OCI-M2 (cell line): ENCODE measurements at regions not wholly inside any gene's neighbourhood (a gene's known extent, or its start where the extent isn't known, plus 50 kb on each side); places are given as distances from the start of the nearest gene placed in this dataset.

Experiments used
- DNase-seq: peaks from one replicate; lab custom pipeline; 2025; ENCODE audit not compliant: unreplicated experiment; lab: John Stamatoyannopoulos, UW

DNA sequence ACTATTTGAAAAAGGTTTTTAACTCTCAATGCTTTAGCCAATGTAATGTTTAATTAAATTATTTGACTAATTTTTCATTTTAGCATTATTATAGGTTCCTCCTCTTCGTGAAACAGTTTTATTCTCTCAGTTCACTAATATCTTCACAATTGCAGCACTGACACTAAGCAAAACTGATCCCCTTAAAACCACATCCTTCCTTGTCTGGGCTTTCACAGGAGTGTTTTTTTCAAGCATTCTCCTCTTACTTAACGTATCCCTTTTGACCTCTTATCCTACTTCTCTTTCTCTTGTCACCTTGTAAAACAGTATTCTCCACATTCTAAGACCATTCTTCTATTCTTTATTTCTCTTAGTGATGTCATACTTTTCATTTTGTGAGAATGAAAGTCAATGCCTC is 112.8 kb downstream of the DSC3 start:
- no peak for DNase-seq

GRCh38 chr18:30929065-30929464 is 113.5 kb downstream of the DSC3 start:
- DNase-seq = no peak

DNA sequence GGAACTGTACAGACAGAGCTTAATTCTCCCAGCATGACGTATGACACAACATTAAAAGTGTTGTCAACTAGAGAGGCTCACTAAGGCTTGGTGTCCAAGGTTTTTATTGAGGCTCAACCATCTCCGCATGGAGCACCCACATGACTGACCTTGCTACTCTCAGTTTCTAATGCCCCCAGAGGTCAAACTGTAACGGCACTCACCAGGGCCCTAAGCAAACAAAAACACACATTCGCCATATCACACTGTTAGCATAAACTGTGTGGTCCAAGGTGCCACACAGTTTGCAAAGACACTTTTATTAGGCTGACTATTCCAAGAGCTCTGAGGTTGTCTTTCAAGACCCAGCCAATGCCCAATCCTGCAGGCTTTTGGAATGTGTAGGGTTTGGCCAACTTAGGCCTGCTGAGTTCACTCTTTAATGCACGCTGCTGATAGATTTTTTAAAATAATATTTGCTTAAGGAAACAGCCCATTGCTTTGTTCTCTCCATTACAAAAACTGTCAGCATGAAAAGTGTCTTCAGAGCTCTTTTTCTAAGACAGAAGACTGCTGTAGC is 114.9 kb downstream of the DSC3 start:
- no peak for DNase-seq

DNA sequence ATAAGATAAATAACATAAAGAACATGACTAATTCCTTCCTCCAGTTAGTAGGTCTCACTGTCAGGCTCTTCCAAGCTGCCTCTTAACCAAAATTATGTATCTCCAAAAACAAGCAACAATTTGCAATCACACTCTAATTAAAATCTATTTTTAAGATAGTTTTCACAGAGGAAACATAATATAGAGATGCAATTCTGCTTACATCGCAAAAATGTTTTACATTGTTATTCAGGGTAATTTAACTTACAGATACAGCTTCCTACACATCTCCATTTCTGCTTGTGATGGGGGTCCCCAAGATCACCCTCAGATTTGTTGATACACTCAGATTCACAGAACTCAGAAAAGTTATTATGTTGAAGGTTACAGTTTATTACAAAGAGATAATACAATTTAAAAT is 115.5 kb downstream of the DSC3 start:
- no peak for DNase-seq

DNA sequence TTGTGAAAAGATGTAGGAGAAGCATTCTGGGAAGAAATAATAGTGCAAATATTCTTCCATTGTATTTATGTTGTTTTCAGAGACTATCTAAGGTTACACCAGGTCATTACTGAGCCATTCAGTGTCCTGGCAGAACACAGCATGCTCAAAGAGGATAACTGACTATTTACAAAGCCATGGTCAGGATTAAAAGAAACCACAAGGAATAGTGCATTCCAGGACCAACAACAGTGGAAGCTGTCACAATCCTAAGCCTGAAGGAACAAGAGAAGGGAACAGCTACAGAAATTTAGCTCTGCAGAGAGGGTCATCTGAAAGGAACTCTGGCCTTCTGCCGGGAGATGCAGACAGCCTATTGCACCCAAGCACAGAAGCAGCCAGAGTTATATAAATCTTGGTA is 116.7 kb downstream of the DSC3 start:
- no peak for DNase-seq

GRCh38 chr18:30920757-30921156 is 121.8 kb downstream of the DSC3 start:
- no peak for DNase-seq

DNA sequence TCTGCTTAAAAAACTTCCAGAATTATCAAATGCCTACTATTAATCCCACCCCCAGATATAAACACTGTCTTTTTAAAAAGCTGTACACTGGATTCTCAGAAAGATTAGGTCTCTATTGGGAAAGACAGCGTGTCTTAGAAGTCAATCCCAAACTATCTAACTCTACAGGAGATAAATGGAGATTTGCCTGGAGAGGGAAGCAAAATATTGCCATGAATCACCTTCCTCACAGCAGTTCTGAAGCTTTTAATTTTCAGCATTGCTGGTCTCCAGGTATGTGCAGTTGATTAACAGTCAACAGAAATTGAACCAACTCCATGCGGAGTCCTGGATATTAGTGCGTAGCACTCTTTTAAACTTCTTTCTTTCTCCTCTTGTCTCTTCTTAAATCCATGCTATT is 122.2 kb downstream of the DSC3 start:
- DNase-seq = no peak

- no peak for DNase-seq
Observed at GRCh38 chr18:30917651-30918050, 124.9 kb downstream of the DSC3 start.

GRCh38 chr18:30915336-30915988 is 127.1 kb downstream of the DSC3 start:
- no peak for DNase-seq

GRCh38 chr18:30908381-30908780 is 134.2 kb downstream of the DSC3 start:
- no peak for DNase-seq

DNA sequence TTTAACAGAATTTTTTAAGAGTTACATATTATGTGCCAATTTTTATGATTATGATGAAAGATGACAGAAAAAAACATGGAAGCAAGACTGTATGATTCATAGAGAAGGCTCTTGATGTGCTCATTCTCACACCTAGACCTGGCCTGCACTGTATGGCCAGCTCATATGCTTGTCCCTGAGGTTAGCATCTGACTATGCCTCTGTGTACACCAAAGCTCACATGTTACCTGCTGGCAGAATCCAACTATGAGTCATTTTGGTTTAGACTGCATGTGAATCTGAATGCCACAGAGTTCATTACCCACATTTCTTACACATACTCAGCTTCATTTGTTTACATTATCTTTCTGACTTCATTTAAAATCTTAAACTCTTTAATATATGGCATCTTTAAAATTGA is 139.0 kb downstream of the DSC3 start:
- DNase-seq = no peak

DNA sequence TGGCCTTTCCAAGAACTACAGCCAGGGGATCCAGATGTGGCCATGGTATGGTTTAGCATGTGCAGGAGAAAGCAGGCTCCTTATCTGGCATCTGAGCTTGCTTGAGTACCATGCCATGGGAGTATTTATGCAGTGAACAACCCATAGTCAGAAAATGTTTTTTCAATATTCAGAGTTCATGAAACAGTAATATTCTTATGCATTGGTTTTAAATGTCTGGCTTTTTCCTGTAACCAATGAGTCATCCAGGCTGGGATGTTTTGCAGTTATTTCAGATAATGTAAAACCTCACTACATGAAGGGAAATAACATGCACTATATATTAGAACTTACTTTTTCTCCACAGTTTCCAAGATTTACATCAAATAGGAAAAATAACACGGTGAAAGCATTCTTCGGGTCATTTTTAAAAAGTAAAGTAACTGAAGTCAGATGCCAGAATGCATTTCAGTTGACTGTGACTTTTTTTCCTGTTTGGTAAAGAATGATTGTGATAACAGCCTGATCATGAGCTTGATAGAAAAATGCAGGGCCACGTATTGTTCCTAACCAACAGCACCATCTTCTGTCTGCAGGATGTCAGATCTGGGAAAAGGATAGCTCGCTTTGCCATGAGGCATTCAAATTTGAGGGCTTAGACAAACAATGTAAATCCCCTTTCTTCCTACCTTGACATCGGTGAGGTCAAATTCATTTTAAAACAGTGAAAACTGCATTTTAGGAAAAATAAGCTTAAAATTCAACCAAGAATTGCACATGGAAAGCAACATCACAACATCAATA is 152.8 kb downstream of the DSC3 start:
- no peak for DNase-seq

GRCh38 chr18:30888344-30888743 is 154.2 kb downstream of the DSC3 start:
- DNase-seq = no peak

DNA sequence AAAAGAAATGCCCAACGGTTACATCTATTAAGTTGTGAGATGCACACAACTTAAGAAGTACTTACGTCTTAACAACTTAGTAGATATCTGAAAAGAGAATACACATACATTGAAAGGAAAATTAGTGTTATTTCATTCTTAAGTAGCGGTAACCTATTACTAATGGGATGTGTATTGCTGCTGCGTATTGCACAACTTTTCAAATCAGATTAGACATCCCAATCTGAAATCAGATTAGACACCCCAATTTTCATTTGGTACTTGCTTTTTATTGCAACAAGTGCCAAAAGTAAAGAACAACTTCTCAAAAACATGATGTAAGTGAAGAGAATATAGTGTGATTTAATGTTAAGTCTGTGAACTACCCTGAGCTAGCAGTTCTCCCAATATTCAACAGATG is 155.5 kb downstream of the DSC3 start:
- no peak for DNase-seq

DNA sequence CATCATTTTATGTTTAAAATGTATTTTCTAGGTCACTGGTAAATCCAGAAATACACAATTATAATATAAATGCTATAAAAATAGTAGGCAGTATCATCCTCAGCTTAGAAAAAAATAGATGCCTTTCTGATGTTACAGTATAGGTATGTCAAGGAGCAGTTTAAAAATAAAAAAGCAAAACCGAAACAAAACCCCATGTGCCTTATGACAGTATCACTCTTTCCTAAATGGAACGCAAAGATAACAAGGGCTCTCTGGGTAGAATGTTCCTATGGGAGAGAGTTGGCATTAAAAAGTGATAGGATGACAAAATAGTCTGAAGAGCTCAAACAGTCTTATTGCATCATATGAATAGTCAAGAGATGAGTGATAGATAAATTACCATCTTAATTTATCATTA is 172.1 kb downstream of the DSC3 start:
- no peak for DNase-seq

- DNase-seq = no peak
Observed at GRCh38 chr18:30862900-30863299, 179.6 kb downstream of the DSC3 start.

DNA sequence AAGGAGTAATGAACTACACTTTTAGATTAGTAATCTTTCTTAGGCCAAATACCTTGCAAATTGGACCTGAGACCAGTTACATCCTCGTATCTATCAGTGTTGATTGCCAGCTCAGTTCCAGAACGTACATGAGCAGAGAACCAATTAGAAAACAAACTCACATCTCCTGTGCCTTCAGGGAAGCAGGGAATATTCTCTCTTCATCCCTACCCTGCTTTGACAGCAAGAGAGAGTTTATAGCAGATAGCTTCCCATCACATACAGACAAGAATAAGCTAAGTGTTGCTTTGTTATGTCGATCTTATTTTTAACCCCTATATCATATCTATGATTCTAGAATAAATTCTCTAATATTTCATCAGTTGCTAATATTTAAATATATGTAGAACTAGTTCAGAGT is 181.8 kb downstream of the DSC3 start:
- no peak for DNase-seq

GRCh38 chr18:30859036-30859435 is 183.5 kb downstream of the DSC3 start:
- DNase-seq = no peak

- DNase-seq = no peak
Observed at GRCh38 chr18:30858560-30858959, 184.0 kb downstream of the DSC3 start.

DNA sequence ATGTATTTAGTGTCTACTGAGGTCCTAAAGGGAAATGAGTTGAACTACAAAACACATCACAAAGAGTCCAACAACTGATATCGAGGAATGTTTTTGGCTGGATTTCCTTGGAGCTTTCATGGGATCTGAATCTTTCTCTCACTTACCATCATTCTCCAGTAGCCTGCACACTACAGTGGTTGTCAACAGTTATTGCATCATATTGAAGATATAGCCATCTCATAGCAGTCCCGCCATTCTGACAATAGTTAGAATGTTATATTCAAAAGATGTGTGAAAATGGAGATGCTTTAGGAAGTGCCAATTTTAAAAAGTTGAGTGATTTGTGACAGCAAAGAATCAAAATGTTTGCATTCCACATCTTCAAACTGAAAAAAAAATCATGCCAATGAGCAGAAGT is 186.8 kb downstream of the DSC3 start:
- no peak for DNase-seq

GRCh38 chr18:30852980-30853379 is 189.6 kb downstream of the DSC3 start:
- DNase-seq = no peak

DNA sequence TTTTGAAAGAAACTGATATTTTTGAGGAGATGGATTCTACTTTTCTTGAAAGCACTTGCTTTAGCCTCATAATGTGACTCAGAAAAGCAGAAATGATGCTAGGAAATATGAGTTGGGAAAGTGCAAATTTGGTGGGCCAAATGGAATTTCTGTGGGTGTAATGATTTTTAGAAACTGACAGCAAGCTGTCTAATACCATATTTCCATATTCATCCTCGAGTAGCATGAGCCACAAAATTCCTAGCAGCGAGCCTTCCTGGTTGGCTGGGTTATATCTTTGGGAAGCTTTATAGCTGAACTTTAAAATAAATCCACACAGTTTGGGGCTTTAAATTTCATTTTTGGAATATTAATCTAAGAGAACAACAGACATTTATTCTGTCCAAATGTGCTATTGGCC is 190.0 kb downstream of the DSC3 start:
- DNase-seq = no peak
